Gastrocnemius medialis (tissue), 4 donors: ENCODE measurements at regions not wholly inside any gene's neighbourhood (a gene's known extent, or its start where the extent isn't known, plus 50 kb on each side); places are given as distances from the start of the nearest gene placed in this dataset.

Experiments
- CTCF ChIP-seq, 5 experiments: fragments of 450-650 bp in 3 of 5; fragments of 200-600 bp in 2 of 5; sonication (generic) in 2 of 5; IDR thresholded peaks in 4 of 5; conservative IDR thresholded peaks in 1 of 5; 1 replicate in 4 of 5; 2 replicates in 1 of 5; pipeline ENCODE4 v1.5.1; 2016 to 2019; ENCODE audit warnings: antibody characterized with exemption in 5 of 5, mild to moderate bottlenecking in 3 of 5, moderate library complexity in 3 of 5
- POLR2A ChIP-seq, 2 donors: fragments of 450-650 bp; IDR thresholded peaks; one replicate each; pipeline ENCODE4 v1.6.1; 2017; ENCODE audit warnings: antibody characterized with exemption in 2 of 2, mild to moderate bottlenecking in 2 of 2, moderate library complexity in 2 of 2

GRCh38 chr18:29430416-29430815, 1253.5 kb upstream of the CDH2 start:
- TF ChIP-seq CTCF (IDR thresholded peaks at IDR 0.05 in 4 of 5, conservative IDR thresholded peaks at IDR 0.05 in 1 of 5) (no peak), POLR2A (IDR thresholded peaks at IDR 0.05) (no peak)
